ENCODE measurements at regions not wholly inside any gene's neighbourhood (a gene's known extent, or its start where the extent isn't known, plus 50 kb on each side); places are given as distances from the start of the nearest gene placed in this dataset.
A peak's percentile ranks its signal among the peaks of the same experiment; 100 is the strongest.

- TF ChIP-seq POLR2AphosphoS5 (IDR thresholded peaks at IDR 0.05; ENCODE audit: borderline replicate concordance, low read depth, low read length) (no peak), EZH2 (IDR thresholded peaks at IDR 0.05) (no peak), FOXP2 (optimal IDR thresholded peaks at IDR 0.05; ENCODE audit: control extremely low read depth, extremely low read length, insufficient read depth) (no peak)
- DNase-seq (ENCODE audit: low read depth, low spot score) = no peak
- H3K9me3 ChIP-seq (ENCODE audit: low read depth, low read length) = no peaks in the 10 kb centered on the region
Measured at GRCh38 chr16:62657116-62657515, 620.9 kb upstream of the CDH8 start.

GRCh38 chr16:62652441-62653120 lies 616.3 kb upstream of the CDH8 start:
- no peak overlapping the region for H3K27ac ChIP-seq
- no peak overlapping the region for H3K9ac ChIP-seq (ENCODE audit: insufficient read length)
- H3K4me3 ChIP-seq = no peak overlapping the region
- TF ChIP-seq FOXP2 (optimal IDR thresholded peaks at IDR 0.05; ENCODE audit: control extremely low read depth, extremely low read length, insufficient read depth) (no peak), POLR2AphosphoS5 (IDR thresholded peaks at IDR 0.05; ENCODE audit: borderline replicate concordance, low read depth, low read length) (no peak), EZH2 (IDR thresholded peaks at IDR 0.05) (no peak)
- H3K9me3 ChIP-seq (ENCODE audit: low read depth, low read length) = no peaks in the 10 kb centered on the region
- H3K36me3 ChIP-seq (ENCODE audit: insufficient read depth, low read length) = no peaks in the 10 kb centered on the region
- no peak for DNase-seq (ENCODE audit: low read depth, low spot score)

More at GRCh38 chr16:62657116-62657515, 620.9 kb upstream of the CDH8 start:
- no peak overlapping the region for H3K9ac ChIP-seq (ENCODE audit: insufficient read length)
- H3K4me3 ChIP-seq = no peak overlapping the region
- no peaks in the 10 kb centered on the region for H3K36me3 ChIP-seq (ENCODE audit: insufficient read depth, low read length)
- H3K27ac ChIP-seq = no peak overlapping the region

- no peak overlapping the region for H3K27ac ChIP-seq
- H3K9me3 ChIP-seq (ENCODE audit: low read depth, low read length) = no peaks in the 10 kb centered on the region
- TF ChIP-seq EZH2 (IDR thresholded peaks at IDR 0.05) (no peak), FOXP2 (optimal IDR thresholded peaks at IDR 0.05; ENCODE audit: control extremely low read depth, extremely low read length, insufficient read depth) (no peak)
- DNase-seq (ENCODE audit: low read depth, low spot score) = no peak
- H3K36me3 ChIP-seq (ENCODE audit: insufficient read depth, low read length) = no peaks in the 10 kb centered on the region
- H3K9ac ChIP-seq (ENCODE audit: insufficient read length) = no peak overlapping the region
- H3K4me3 ChIP-seq = no peak overlapping the region
Measured at GRCh38 chr16:62648256-62648655, 612.0 kb upstream of the CDH8 start.

- H3K27ac ChIP-seq = no peak overlapping the region
- DNase-seq (ENCODE audit: low read depth, low spot score) = no peak
Measured at GRCh38 chr16:62644030-62644812, 608.0 kb upstream of the CDH8 start.

GRCh38 chr16:62642677-62643076 lies 606.4 kb upstream of the CDH8 start:
- TF ChIP-seq FOXP2 (optimal IDR thresholded peaks at IDR 0.05; ENCODE audit: control extremely low read depth, extremely low read length, insufficient read depth) = no peak
- no peak for TF ChIP-seq POLR2AphosphoS5 (IDR thresholded peaks at IDR 0.05; ENCODE audit: borderline replicate concordance, low read depth, low read length)
- no peak for TF ChIP-seq EZH2 (IDR thresholded peaks at IDR 0.05)

More at GRCh38 chr16:62644030-62644812, 608.0 kb upstream of the CDH8 start:
- H3K36me3 ChIP-seq (ENCODE audit: insufficient read depth, low read length) = no peaks in the 10 kb centered on the region
- no peaks in the 10 kb centered on the region for H3K9me3 ChIP-seq (ENCODE audit: low read depth, low read length)
- TF ChIP-seq EZH2 (IDR thresholded peaks at IDR 0.05) (no peak), POLR2AphosphoS5 (IDR thresholded peaks at IDR 0.05; ENCODE audit: borderline replicate concordance, low read depth, low read length) (no peak), FOXP2 (optimal IDR thresholded peaks at IDR 0.05; ENCODE audit: control extremely low read depth, extremely low read length, insufficient read depth) (no peak)
- H3K9ac ChIP-seq (ENCODE audit: insufficient read length) = no peak overlapping the region
- H3K4me3 ChIP-seq = no peak overlapping the region

GRCh38 chr16:62639890-62640289 lies 603.7 kb upstream of the CDH8 start:
- DNase-seq (ENCODE audit: low read depth, low spot score) = no peak
- Histone ChIP-seq H3K36me3 (ENCODE audit: insufficient read depth, low read length) (no peaks in the 10 kb centered on the region), H3K9ac (ENCODE audit: insufficient read length) (no peak overlapping the region), H3K4me3 (no peak overlapping the region), H3K27ac (peak overlapping the region; percentile 78; the same call in 1 of the 2 replicates), H3K9me3 (ENCODE audit: low read depth, low read length) (no peaks in the 10 kb centered on the region)
- TF ChIP-seq POLR2AphosphoS5 (IDR thresholded peaks at IDR 0.05; ENCODE audit: borderline replicate concordance, low read depth, low read length) (no peak), FOXP2 (optimal IDR thresholded peaks at IDR 0.05; ENCODE audit: control extremely low read depth, extremely low read length, insufficient read depth) (no peak)

More at GRCh38 chr16:62642677-62643076, 606.4 kb upstream of the CDH8 start:
- Histone ChIP-seq H3K36me3 (ENCODE audit: insufficient read depth, low read length) (no peaks in the 10 kb centered on the region), H3K27ac (no peak overlapping the region), H3K9ac (ENCODE audit: insufficient read length) (no peak overlapping the region), H3K4me3 (no peak overlapping the region), H3K9me3 (ENCODE audit: low read depth, low read length) (no peaks in the 10 kb centered on the region)
- DNase-seq (ENCODE audit: low read depth, low spot score) = no peak

GRCh38 chr16:62638964-62639870 lies 603.0 kb upstream of the CDH8 start:
- H3K9me3 ChIP-seq (ENCODE audit: low read depth, low read length) = no peaks in the 10 kb centered on the region
- peak overlapping the region; percentile 78 for H3K27ac ChIP-seq
- DNase-seq (ENCODE audit: low read depth, low spot score) = peak; percentile 6
- H3K9ac ChIP-seq (ENCODE audit: insufficient read length) = no peak overlapping the region
- H3K4me3 ChIP-seq = peak overlapping the region; percentile 62
- H3K36me3 ChIP-seq (ENCODE audit: insufficient read depth, low read length) = no peaks in the 10 kb centered on the region
- TF ChIP-seq POLR2AphosphoS5 (IDR thresholded peaks at IDR 0.05; ENCODE audit: borderline replicate concordance, low read depth, low read length) (no peak), EZH2 (IDR thresholded peaks at IDR 0.05) (no peak), FOXP2 (optimal IDR thresholded peaks at IDR 0.05; ENCODE audit: control extremely low read depth, extremely low read length, insufficient read depth) (no peak)

All from SK-N-MC (cell line).